ENCODE measurements at regions not wholly inside any gene's neighbourhood (a gene's known extent, or its start where the extent isn't known, plus 50 kb on each side); places are given as distances from the start of the nearest gene placed in this dataset.
A peak's percentile ranks its signal among the peaks of the same experiment; 100 is the strongest.

DNA sequence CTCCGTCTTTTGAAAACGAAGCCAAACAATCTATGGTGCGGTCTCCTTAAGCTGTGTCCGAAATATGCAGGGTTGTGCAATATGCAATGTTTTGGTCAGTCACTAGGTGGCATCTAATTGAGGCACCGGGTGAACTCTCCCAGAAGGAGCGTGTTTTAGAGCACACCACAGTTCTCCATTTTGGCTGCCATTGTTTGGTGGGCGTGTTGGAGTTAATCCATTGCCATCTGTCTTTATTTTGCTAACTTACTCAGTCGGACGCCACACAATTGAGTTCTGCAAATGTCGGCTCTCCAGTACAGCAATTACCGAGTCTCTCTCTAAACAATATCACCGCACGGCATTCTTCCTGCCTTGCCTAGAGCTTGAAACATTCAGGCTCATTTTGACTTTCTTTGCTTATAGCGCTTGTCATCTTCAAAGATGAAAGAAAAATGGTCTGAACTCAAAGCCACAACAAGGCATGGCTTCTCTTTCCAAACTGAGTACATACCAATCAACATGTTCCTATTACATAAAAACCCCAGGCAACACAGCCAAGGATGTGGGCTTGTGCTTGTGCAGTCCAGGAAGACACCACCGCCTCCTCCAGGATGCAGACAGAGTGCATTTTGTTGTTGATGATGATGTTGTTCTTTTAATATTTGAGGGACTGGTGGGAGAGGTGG lies 182.0 kb upstream of the SERP2 start:
- H4K20me1 ChIP-seq (replicated peaks; ENCODE audit: insufficient read depth): no peaks in the 10 kb centered on the region
- H3K27me3 ChIP-seq (ENCODE audit: insufficient read depth): no peaks in the 10 kb centered on the region
- peaks cover 22% of the 10 kb centered on the region for H3K9me2 ChIP-seq (ENCODE audit: insufficient read depth)
- H3F3A ChIP-seq (replicated peaks; ENCODE audit: low read depth): no peaks in the 10 kb centered on the region
- TF ChIP-seq, protein P1, sequence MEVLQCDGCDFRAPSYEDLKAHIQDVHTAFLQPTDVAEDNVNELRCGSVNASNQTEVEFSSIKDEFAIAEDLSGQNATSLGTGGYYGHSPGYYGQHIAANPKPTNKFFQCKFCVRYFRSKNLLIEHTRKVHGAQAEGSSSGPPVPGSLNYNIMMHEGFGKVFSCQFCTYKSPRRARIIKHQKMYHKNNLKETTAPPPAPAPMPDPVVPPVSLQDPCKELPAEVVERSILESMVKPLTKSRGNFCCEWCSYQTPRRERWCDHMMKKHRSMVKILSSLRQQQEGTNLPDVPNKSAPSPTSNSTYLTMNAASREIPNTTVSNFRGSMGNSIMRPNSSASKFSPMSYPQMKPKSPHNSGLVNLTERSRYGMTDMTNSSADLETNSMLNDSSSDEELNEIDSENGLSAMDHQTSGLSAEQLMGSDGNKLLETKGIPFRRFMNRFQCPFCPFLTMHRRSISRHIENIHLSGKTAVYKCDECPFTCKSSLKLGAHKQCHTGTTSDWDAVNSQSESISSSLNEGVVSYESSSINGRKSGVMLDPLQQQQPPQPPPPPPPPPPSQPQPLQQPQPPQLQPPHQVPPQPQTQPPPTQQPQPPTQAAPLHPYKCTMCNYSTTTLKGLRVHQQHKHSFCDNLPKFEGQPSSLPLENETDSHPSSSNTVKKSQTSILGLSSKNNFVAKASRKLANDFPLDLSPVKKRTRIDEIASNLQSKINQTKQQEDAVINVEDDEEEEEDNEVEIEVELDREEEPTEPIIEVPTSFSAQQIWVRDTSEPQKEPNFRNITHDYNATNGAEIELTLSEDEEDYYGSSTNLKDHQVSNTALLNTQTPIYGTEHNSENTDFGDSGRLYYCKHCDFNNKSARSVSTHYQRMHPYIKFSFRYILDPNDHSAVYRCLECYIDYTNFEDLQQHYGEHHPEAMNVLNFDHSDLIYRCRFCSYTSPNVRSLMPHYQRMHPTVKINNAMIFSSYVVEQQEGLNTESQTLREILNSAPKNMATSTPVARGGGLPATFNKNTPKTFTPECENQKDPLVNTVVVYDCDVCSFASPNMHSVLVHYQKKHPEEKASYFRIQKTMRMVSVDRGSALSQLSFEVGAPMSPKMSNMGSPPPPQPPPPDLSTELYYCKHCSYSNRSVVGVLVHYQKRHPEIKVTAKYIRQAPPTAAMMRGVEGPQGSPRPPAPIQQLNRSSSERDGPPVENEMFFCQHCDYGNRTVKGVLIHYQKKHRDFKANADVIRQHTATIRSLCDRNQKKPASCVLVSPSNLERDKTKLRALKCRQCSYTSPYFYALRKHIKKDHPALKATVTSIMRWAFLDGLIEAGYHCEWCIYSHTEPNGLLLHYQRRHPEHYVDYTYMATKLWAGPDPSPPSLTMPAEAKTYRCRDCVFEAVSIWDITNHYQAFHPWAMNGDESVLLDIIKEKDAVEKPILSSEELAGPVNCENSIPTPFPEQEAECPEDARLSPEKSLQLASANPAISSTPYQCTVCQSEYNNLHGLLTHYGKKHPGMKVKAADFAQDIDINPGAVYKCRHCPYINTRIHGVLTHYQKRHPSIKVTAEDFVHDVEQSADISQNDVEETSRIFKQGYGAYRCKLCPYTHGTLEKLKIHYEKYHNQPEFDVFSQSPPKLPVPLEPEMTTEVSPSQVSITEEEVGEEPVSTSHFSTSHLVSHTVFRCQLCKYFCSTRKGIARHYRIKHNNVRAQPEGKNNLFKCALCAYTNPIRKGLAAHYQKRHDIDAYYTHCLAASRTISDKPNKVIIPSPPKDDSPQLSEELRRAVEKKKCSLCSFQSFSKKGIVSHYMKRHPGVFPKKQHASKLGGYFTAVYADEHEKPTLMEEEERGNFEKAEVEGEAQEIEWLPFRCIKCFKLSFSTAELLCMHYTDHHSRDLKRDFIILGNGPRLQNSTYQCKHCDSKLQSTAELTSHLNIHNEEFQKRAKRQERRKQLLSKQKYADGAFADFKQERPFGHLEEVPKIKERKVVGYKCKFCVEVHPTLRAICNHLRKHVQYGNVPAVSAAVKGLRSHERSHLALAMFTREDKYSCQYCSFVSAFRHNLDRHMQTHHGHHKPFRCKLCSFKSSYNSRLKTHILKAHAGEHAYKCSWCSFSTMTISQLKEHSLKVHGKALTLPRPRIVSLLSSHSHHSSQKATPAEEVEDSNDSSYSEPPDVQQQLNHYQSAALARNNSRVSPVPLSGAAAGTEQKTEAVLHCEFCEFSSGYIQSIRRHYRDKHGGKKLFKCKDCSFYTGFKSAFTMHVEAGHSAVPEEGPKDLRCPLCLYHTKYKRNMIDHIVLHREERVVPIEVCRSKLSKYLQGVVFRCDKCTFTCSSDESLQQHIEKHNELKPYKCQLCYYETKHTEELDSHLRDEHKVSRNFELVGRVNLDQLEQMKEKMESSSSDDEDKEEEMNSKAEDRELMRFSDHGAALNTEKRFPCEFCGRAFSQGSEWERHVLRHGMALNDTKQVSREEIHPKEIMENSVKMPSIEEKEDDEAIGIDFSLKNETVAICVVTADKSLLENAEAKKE (CRISPR knock-in tag; IDR thresholded peaks at IDR 0.05): peak; percentile 53; the same call in 1 of the 2 replicates
- TF ChIP-seq, protein P2, sequence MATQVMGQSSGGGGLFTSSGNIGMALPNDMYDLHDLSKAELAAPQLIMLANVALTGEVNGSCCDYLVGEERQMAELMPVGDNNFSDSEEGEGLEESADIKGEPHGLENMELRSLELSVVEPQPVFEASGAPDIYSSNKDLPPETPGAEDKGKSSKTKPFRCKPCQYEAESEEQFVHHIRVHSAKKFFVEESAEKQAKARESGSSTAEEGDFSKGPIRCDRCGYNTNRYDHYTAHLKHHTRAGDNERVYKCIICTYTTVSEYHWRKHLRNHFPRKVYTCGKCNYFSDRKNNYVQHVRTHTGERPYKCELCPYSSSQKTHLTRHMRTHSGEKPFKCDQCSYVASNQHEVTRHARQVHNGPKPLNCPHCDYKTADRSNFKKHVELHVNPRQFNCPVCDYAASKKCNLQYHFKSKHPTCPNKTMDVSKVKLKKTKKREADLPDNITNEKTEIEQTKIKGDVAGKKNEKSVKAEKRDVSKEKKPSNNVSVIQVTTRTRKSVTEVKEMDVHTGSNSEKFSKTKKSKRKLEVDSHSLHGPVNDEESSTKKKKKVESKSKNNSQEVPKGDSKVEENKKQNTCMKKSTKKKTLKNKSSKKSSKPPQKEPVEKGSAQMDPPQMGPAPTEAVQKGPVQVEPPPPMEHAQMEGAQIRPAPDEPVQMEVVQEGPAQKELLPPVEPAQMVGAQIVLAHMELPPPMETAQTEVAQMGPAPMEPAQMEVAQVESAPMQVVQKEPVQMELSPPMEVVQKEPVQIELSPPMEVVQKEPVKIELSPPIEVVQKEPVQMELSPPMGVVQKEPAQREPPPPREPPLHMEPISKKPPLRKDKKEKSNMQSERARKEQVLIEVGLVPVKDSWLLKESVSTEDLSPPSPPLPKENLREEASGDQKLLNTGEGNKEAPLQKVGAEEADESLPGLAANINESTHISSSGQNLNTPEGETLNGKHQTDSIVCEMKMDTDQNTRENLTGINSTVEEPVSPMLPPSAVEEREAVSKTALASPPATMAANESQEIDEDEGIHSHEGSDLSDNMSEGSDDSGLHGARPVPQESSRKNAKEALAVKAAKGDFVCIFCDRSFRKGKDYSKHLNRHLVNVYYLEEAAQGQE (IDR thresholded peaks at IDR 0.05; ENCODE audit: unreplicated experiment): no peak
- no peak for TF ChIP-seq EZH2 (IDR thresholded peaks at IDR 0.05; ENCODE audit: low read depth, unreplicated experiment)
- TF ChIP-seq ZNF114 (CRISPR knock-in tag; IDR thresholded peaks at IDR 0.05): 0 out of 2 replicates have a peak, but pooled peaks have one; percentile 34
- TF ChIP-seq ETS1 (IDR thresholded peaks at IDR 0.05): no peak
- TF ChIP-seq, protein P3, sequence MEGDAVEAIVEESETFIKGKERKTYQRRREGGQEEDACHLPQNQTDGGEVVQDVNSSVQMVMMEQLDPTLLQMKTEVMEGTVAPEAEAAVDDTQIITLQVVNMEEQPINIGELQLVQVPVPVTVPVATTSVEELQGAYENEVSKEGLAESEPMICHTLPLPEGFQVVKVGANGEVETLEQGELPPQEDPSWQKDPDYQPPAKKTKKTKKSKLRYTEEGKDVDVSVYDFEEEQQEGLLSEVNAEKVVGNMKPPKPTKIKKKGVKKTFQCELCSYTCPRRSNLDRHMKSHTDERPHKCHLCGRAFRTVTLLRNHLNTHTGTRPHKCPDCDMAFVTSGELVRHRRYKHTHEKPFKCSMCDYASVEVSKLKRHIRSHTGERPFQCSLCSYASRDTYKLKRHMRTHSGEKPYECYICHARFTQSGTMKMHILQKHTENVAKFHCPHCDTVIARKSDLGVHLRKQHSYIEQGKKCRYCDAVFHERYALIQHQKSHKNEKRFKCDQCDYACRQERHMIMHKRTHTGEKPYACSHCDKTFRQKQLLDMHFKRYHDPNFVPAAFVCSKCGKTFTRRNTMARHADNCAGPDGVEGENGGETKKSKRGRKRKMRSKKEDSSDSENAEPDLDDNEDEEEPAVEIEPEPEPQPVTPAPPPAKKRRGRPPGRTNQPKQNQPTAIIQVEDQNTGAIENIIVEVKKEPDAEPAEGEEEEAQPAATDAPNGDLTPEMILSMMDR (conservative IDR thresholded peaks at IDR 0.05; ENCODE audit: low read depth in 2 of 2): peak; percentile 61 to 78
- no peak for TF ChIP-seq NANOG (IDR thresholded peaks at IDR 0.05; ENCODE audit: borderline replicate concordance)
- TF ChIP-seq CREB1 (CRISPR knock-in tag; IDR thresholded peaks at IDR 0.05; ENCODE audit: low read depth): no peak
- TF ChIP-seq STAT1 (IDR thresholded peaks at IDR 0.05; ENCODE audit: unreplicated experiment): no peak
- no peaks in the 10 kb centered on the region for H3K4me1 ChIP-seq (ENCODE audit: insufficient read depth)
- no peaks in the 10 kb centered on the region for H3K36me3 Mint-ChIP-seq (ENCODE audit: low read depth)
- ATAC-seq (peak; percentile 93), DNase-seq (ENCODE audit: low spot score) (peak; percentile 84)
- no peak overlapping the region for H3K27ac ChIP-seq (ENCODE audit: low read depth)
- H3K4me3 ChIP-seq: no peak overlapping the region
- peak overlapping the region; percentile 87 for H3K27ac Mint-ChIP-seq
- no peaks in the 10 kb centered on the region for H3K79me2 ChIP-seq (replicated peaks; ENCODE audit: insufficient read depth)
- no peak overlapping the region for H3K4me2 ChIP-seq
- H3K9me3 Mint-ChIP-seq: no peaks in the 10 kb centered on the region
- H3K4me1 Mint-ChIP-seq: no peaks in the 10 kb centered on the region
- peak overlapping the region; percentile 54; the same call in 1 of the 2 replicates for H2AFZ ChIP-seq
- H3K27me3 Mint-ChIP-seq (ENCODE audit: insufficient read depth, low read depth, poor library complexity): no peaks in the 10 kb centered on the region
- H3K36me3 ChIP-seq (ENCODE audit: insufficient read depth): no peaks in the 10 kb centered on the region
- no peak overlapping the region for H3K4me3 Mint-ChIP-seq
